Stimulated activated naive B cell treated with anti-CD40 and anti-IgM and Interleukin-4, amounts not matched to agents 10 μg/mL and 1 μg/mL and 100 μg/mL, for 72 hours (primary cell): ENCODE measurements at regions not wholly inside any gene's neighbourhood (a gene's known extent, or its start where the extent isn't known, plus 50 kb on each side); places are given as distances from the start of the nearest gene placed in this dataset.
"Not testable (repeated sequence)": the region's sequence is repeated elsewhere in the genome, so short reads cannot be mapped to it uniquely, and the experiment has no call there.

Experiments
- ATAC-seq, 2 donors: fragments of 150-1000 bp; cut with Tn5 transposase; replicated peaks; 2 replicates each; pipeline ENCODE4 v1.10.0; 2021; ENCODE audit warnings: moderate library complexity in 1 of 2
- DNase-seq: peaks from one replicate; pipeline ENCODE4 v3.0.0; 2021
- H3K27ac Mint-ChIP-seq: one replicate; pipeline ENCODE4 v1.8.0; 2022; ENCODE audit warnings: mild to moderate bottlenecking, mixed read lengths
- H3K27me3 Mint-ChIP-seq, 2 donors: one replicate each; pipeline ENCODE4 v1.8.0; 2022; ENCODE audit warnings: mixed read lengths in 2 of 2
- H3K36me3 Mint-ChIP-seq, 2 donors: one replicate each; pipeline ENCODE4 v1.8.0; 2022; ENCODE audit warnings: mixed read lengths in 2 of 2, mild to moderate bottlenecking in 1 of 2
- H3K4me1 Mint-ChIP-seq, 2 donors: one replicate each; pipeline ENCODE4 v1.8.0; 2022; ENCODE audit warnings: mixed read lengths in 2 of 2, mild to moderate bottlenecking in 1 of 2
- H3K4me3 Mint-ChIP-seq, 2 donors: one replicate each; pipeline ENCODE4 v1.8.0; 2022; ENCODE audit warnings: mild to moderate bottlenecking in 2 of 2, mixed read lengths in 2 of 2, moderate library complexity in 1 of 2
- H3K9me3 Mint-ChIP-seq, 2 donors: one replicate each; pipeline ENCODE4 v1.8.0; 2022; ENCODE audit warnings: mixed read lengths in 2 of 2, mild to moderate bottlenecking in 1 of 2

DNA sequence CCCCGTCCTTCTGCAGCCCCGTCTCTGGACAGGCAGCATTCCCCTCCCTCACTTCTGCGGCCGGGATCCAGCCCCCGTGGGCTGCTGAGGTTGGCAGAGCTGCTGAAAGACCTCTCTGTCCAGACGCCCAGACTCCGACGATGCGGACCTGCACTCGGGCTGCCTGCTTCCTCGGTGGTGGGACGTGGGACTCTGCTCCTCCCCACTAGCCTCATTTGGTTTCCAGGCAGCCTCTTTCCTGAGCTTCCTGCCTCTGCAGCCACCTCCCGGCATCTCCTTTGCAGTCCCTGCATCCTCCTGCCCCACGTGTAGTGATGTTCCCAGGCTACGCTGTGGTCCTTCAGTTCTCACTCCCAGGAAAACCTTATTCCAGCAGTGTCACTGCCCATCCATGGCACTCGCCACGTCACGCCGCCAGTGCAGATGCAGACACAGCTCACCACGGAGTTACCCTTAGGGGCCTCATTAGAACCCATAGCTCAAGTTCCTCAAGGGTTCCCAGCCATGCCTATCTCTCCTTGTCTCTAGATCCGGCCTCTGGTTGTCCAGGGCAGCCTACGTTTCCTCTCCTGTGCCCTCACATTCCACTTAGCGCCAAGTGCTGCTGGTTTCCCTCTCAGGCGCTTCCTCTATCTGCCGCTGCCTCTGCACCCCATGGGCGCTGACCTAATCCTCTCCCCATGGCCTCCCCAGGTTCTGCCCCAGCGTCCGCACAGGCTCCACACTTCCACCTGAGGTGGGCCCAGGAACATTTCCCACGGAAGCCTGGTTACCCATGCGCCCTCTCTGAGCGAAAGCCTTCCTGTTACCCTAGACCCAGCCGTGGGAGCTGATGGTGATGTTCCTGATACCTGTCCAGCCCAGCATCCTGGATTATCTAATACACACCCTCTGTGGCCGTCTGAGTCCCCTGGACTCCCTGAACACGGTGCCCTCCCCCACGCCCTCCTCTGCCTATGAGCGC lies 318.3 kb upstream of the MYT1L start:
- no peak overlapping the region for H3K4me3 Mint-ChIP-seq
- peaks cover 9 to 15% of the 10 kb centered on the region in 2 donors for H3K27me3 Mint-ChIP-seq
- no peaks in the 10 kb centered on the region for H3K36me3 Mint-ChIP-seq
- ATAC-seq (no peak), DNase-seq (no peak)
- H3K27ac Mint-ChIP-seq, result no peak overlapping the region
- no peaks in the 10 kb centered on the region for H3K4me1 Mint-ChIP-seq
- peaks cover under 1 to 5% of the 10 kb centered on the region in 2 donors for H3K9me3 Mint-ChIP-seq

DNA sequence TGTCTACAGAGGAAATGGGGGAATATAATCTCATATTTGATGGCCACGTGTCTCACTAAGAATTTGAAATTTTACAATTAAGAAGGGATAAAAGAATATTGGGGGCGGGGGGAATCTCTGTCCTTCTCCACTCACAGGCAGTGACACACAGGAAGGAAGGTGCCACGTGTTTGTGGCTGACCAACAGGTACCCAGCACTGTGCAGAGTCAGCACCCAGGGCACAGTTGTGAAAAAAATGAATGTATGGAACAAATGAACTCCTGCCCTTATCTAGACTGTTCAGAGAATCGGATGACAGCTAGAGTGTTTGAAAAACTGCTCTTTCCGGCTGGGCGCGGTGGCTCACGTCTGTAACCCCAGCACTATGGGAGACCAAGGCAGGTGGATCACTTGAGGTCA lies 317.0 kb upstream of the MYT1L start:
- Mint-ChIP-seq H3K4me1 (peaks cover 0 to 1% of the 10 kb centered on the region in 2 donors), H3K27me3 (peaks cover 8 to 17% of the 10 kb centered on the region in 2 donors)

DNA sequence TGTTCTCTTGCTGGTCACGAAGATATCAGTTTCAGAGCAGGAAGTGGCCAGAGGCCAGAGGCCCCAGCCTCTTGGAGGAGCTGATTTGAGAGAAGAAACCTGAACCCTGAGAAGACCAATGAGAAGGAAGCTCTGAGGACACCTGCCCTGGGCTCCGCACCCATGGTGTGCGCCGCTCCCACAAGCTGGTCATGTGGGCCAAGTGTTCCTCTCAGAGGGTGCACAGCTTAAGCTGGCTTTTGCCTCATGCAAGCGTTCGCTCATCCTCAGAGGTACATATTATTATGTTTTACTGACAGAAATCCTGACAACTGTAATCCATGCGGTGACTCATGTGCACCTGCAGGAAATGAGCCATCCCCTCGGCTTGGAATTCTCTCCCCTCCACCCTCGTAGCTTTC lies 316.1 kb upstream of the MYT1L start:
- no peak for ATAC-seq
- H3K9me3 Mint-ChIP-seq, result peaks cover 8 to 9% of the 10 kb centered on the region in 2 donors
- no peaks in the 10 kb centered on the region for H3K36me3 Mint-ChIP-seq
- H3K4me3 Mint-ChIP-seq, result no peak overlapping the region
- H3K27ac Mint-ChIP-seq, result no peak overlapping the region
- DNase-seq, result no peak
- H3K27me3 Mint-ChIP-seq, result peaks cover 0 to 17% of the 10 kb centered on the region in 2 donors
- peaks cover 0 to 1% of the 10 kb centered on the region in 2 donors for H3K4me1 Mint-ChIP-seq

More for the DNA sequence above, 317.0 kb upstream of the MYT1L start:
- Mint-ChIP-seq H3K4me3 (no peak overlapping the region), H3K27ac (no peak overlapping the region), H3K9me3 (peaks cover 8 to 10% of the 10 kb centered on the region in 2 donors), H3K36me3 (no peaks in the 10 kb centered on the region)
- DNase-seq (no peak), ATAC-seq (no peak)

DNA sequence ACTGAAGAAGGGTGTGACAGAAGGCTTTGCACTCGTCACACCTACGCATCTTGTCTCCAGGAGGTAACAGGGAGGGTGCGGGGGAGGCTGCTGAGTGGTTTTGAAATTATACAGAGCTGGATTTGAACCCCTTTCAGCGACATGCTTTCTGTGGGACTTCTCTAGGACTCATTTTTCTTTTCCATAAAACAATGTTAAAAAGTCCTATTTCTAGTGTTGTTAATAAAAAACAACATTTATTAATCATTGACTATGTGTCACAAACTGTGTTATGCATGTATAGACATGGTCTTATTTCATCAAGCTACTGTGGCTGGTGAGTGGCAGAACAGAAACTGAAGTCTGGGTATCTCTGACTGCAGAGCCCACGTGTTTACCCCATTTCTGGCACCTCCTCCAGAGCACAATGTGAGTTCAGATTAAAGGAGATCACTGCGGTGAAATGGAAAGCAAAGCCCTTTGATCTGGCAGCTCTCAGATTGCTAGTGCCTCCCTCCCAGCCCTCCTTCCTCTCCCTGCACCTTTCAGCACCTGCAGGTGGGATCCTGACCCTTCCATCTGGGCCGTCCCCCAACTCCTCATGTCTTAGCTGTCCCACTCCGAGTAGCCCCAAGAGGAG lies 315.5 kb upstream of the MYT1L start:
- H3K9me3 Mint-ChIP-seq, result peaks cover 7 to 8% of the 10 kb centered on the region in 2 donors
- H3K4me3 Mint-ChIP-seq, result no peak overlapping the region
- no peaks in the 10 kb centered on the region for H3K36me3 Mint-ChIP-seq
- H3K4me1 Mint-ChIP-seq, result peaks cover 0 to 1% of the 10 kb centered on the region in 2 donors
- DNase-seq (no peak), ATAC-seq (no peak)
- H3K27ac Mint-ChIP-seq, result no peak overlapping the region
- H3K27me3 Mint-ChIP-seq, result peaks cover 0 to 17% of the 10 kb centered on the region in 2 donors

DNA sequence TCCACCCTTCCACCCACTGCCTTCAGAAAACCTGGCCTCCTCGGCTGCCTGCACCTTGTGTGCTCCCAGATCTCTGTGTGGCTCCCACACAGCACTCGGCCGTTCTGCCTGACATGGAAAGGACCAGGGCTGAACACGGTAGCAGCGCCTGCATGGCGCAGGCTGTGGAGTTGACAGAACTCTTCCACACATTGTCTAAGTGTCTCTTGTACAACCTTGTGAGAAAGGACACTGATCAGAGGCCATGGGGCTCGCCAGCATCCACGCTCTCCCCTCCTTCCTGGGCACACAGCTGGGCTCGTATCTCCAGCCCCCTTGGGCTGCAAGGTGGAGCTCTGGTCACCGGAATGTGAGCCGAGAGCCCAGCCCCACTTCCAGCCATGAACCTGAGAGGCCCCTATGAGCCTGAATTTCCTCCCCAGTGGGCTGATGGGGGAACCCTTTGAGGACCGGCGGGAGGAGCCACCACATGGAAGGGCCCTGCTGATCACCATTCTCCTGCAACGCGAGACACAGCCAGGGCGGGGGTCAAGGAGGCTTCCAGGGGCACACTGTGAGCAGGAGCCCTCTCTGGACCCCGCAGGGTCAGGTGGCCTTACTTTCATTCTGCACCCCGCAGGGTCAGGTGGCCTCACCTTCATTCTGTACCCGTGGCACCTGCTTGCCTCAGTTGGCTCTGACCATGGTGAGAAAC lies 314.2 kb upstream of the MYT1L start:
- ATAC-seq, result no peak
- Mint-ChIP-seq H3K27me3 (peaks cover 0 to 20% of the 10 kb centered on the region in 2 donors), H3K4me3 (no peak overlapping the region), H3K27ac (no peak overlapping the region), H3K9me3 (peaks cover 7 to 8% of the 10 kb centered on the region in 2 donors), H3K36me3 (no peaks in the 10 kb centered on the region), H3K4me1 (peaks cover 0 to 1% of the 10 kb centered on the region in 2 donors)
- DNase-seq, result no peak

DNA sequence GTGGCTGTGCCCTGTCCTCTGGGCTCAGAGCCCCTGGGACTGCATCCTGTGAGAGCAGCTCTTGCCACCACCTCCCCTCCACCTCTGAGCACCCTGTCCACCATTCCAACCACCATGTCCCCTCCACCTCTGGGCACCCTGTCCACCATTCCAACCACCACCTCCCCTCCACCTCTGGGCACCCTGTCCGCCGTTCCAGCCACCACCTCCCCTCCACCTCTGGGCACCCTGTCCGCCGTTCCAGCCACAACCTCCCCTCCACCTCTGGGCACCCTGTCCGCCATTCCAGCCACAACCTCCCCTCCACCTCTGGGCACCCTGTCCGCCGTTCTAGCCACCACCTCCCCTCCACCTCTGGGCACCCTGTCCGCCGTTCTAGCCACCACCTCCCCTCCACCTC lies 313.7 kb upstream of the MYT1L start:
- DNase-seq, ATAC-seq, H3K27ac Mint-ChIP-seq, H3K4me3 Mint-ChIP-seq, H3K36me3 Mint-ChIP-seq, H3K4me1 Mint-ChIP-seq, H3K9me3 Mint-ChIP-seq: not testable (repeated sequence)
- H3K27me3 Mint-ChIP-seq, result peaks cover 0 to 18% of the 10 kb centered on the region in 2 donors

DNA sequence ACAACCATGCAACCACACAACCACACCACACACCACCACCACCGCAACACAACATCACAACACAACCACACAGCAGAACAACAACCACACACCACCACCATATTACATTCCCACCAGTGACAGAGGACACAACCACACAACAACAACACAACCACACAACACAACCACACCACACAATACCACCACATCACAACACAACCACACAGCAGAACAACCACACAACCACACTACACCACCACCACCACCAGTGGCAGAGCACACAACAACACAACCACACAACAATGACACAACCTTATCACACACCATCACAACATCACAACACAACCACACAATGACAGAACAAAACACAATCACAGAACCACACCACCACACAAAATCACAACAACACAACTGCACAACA lies 313.0 kb upstream of the MYT1L start:
- H3K4me3 Mint-ChIP-seq, result no peak overlapping the region
- H3K4me1 Mint-ChIP-seq, result peaks cover 0 to 1% of the 10 kb centered on the region in 2 donors
- ATAC-seq, result no peak
- H3K27ac Mint-ChIP-seq, result no peak overlapping the region
- H3K9me3 Mint-ChIP-seq, result peaks cover 7 to 8% of the 10 kb centered on the region in 2 donors
- DNase-seq, result no peak
- H3K36me3 Mint-ChIP-seq, result no peaks in the 10 kb centered on the region
- peaks cover 0 to 12% of the 10 kb centered on the region in 2 donors for H3K27me3 Mint-ChIP-seq

DNA sequence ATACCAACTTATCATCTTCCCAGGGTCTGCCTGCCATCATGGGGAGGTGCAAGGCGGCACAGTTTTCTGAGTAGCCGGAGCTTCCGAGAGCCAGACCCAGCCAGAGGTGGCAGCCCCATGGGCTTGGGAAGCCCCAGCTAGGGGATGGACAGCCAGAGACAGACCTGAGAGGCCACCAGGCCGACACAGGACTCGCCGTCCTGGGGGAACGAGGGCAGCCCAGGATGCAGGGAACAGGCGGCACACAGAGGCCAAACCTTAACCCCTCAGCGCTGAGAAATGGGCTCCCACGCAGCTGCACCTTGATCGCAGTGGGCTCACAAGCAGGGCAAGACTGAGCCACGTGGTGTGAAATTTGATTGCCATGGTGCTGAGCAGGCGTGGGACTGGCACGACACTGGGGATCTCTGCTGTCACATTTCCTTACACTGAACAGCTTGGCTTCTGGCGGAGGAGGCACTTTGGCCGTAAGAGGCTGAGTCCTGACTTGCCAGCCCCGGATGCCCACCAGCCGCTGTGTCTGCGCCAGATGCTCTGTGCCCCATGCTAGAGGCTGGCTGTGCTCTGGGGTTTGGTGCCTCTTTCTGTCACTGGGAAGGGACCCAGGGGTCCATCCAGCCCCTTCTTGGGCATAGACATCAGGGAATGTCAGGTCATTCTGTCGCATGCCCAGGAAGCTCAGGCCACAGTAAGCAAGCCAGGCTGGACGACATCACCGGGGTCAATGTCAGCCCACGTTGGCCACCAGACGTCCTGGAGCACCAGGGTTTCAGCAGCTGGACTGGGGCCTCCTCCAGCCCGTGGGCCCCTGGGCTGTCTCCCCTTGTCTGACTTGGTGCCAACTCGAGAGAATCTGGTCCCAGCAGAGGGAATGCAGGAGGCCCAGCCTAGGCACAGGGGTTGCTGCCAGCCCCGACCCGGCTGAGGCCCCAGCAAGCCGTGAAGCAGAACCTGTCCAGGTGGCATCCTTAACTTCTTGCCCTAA lies 312.1 kb upstream of the MYT1L start:
- H3K27ac Mint-ChIP-seq, result no peak overlapping the region

DNA sequence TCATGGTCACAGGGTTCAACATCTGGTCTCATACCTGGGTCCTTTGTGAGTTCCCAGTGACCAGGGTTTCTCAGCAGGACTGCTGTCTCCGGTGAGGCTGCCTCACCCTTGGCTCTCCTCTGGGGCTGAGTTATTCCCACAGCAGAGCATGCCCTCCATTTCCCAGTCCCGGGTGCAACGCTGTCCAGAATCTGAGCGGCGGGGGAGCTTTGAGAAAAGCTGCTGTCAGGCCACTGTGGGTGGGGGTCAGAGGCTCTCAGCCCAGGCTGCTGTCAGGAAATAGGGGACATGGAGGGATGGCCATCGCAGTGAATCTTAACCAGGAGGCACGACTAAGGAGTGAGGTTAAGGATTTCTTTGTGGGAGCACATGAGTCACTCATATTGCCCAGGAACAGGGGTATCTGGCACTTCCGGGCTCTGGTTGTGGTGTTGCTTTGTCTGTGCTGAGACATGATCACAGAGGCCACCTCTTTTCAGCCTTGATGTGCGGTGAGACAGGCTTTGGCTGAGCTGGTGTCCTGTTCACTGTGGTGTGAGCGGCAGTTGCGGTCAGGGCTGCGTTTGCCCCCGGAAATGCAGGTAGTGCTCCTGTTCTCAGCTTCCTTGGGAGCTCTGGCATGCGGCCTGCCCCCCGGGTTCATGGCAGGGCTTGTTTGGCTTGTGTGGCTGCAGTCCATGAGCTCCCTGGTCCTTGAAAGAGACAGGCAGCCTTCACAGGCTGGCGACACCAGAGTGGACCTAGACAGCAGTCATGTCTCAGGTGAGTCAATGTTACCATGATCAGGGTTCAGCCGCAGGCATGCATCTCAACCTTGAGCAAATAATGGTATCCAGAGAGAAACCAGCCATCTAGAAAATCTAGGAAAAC lies 310.7 kb upstream of the MYT1L start:
- DNase-seq (no peak), ATAC-seq (no peak)
- Mint-ChIP-seq H3K27me3 (peaks cover 0 to 12% of the 10 kb centered on the region in 2 donors), H3K4me1 (peaks cover 0 to 1% of the 10 kb centered on the region in 2 donors), H3K9me3 (peaks cover 5 to 8% of the 10 kb centered on the region in 2 donors), H3K36me3 (no peaks in the 10 kb centered on the region), H3K4me3 (no peak overlapping the region), H3K27ac (no peak overlapping the region)

More for the DNA sequence above, 312.1 kb upstream of the MYT1L start:
- ATAC-seq (no peak), DNase-seq (no peak)
- Mint-ChIP-seq H3K4me3 (no peak overlapping the region), H3K9me3 (peaks cover 7 to 8% of the 10 kb centered on the region in 2 donors), H3K4me1 (peaks cover 0 to 1% of the 10 kb centered on the region in 2 donors), H3K27me3 (peaks cover 0 to 12% of the 10 kb centered on the region in 2 donors), H3K36me3 (no peaks in the 10 kb centered on the region)

DNA sequence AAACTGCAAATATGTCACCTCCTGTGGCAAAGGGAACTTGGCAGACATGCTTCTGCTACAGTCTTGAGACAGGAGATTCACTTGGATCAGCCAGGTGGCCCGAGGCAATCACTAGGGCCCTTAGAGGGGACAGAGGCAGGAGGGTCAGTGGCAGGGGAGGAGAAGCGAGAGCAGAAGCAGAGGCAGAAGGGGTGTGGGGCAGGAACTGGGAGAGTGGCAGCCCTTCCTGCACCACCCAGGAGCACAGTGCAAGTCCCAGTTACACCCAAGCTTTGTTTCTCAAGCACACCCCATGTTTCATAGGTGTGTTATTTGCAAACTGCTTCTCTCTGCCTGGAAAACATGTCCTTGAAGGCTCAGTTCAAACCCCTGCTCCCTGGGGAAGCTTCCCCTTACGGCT lies 309.7 kb upstream of the MYT1L start:
- Mint-ChIP-seq H3K36me3 (no peaks in the 10 kb centered on the region), H3K4me1 (peaks cover 0 to 1% of the 10 kb centered on the region in 2 donors), H3K9me3 (peaks cover 5 to 8% of the 10 kb centered on the region in 2 donors), H3K27me3 (peaks cover 0 to 12% of the 10 kb centered on the region in 2 donors), H3K4me3 (no peak overlapping the region), H3K27ac (no peak overlapping the region)
- DNase-seq (no peak), ATAC-seq (no peak)

DNA sequence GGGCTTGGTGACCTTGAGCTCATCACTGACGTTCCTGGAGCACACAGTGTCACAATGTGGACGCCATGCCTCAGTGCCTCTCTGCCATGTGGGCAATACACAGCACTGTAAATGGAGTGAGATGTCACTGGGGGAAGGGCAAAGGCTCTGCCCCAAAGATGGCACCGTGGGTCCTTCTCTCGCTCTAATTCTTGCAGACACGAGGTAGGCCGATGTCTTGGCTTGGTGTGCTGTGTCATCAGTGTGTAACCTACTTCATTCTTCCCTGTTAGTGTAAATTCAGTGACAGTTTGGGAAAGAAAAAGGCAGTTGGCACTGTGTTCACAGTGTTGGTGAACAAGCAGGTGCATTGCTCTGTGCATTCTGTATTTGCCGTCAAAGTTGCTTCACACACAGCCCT lies 309.3 kb upstream of the MYT1L start:
- DNase-seq, result no peak
- Mint-ChIP-seq H3K27ac (no peak overlapping the region), H3K4me3 (no peak overlapping the region), H3K4me1 (peaks cover 0 to 1% of the 10 kb centered on the region in 2 donors), H3K36me3 (no peaks in the 10 kb centered on the region), H3K9me3 (peaks cover 5 to 8% of the 10 kb centered on the region in 2 donors), H3K27me3 (peaks cover 0 to 12% of the 10 kb centered on the region in 2 donors)
- ATAC-seq, result no peak

DNA sequence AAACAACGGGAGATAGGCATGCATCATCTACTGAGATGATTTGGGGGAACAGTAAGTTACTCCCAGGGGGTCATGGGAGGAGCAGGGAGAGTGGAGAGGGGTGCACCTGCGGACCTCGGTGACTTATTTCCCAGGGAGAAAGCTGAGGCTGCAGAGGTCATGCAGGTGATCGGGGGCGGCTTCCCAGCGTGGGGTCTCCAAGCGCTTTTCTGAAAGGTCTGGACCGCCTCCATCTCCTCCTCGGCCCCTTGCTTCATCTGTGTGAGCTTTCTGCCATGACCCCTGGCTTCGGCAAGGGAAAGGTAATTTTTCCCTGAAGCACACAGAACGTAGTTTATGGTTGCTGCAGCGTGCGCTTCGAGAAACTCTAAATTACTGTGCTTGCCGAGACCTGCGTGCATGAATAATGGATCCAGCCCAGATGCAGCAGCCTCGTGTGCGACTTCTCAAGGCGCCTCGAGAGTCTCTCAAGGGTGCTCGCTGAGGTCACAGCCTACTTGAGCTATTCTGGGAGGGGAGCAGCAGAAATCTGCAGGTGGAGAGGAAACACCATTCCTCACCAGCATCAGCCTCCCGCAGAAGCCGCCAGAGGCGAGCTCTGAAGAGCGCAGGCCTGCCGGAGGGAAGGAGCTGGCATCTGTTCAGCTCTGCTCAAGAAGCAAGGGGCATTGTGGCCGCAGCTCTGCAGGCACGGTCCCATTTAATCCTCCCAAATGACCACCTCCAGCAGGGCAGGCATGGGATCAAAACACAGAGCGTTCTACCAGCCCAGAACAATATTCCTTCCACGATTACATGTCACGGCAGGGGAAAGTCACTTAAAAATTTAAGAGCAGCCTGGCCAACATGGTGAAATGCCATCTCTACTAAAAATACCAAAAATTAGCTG lies 308.4 kb upstream of the MYT1L start:
- no peak for ATAC-seq
- H3K36me3 Mint-ChIP-seq, result no peaks in the 10 kb centered on the region
- H3K4me1 Mint-ChIP-seq, result peaks cover 0 to 1% of the 10 kb centered on the region in 2 donors
- H3K4me3 Mint-ChIP-seq, result no peak overlapping the region
- H3K27me3 Mint-ChIP-seq, result peaks cover 0 to 12% of the 10 kb centered on the region in 2 donors
- DNase-seq, result no peak
- H3K27ac Mint-ChIP-seq, result no peak overlapping the region
- peaks cover 5 to 8% of the 10 kb centered on the region in 2 donors for H3K9me3 Mint-ChIP-seq
